Right lobe of liver (tissue), 4 donors: ENCODE measurements at regions not wholly inside any gene's neighbourhood (a gene's known extent, or its start where the extent isn't known, plus 50 kb on each side); places are given as distances from the start of the nearest gene placed in this dataset.

Source experiments
- CTCF ChIP-seq, 4 donors: fragments of 200-600 bp in 3 of 4; fragments of 450-650 bp in 1 of 4; IDR thresholded peaks; one replicate each; pipeline versions ENCODE4 v1.5.1 to v1.8.0; 2016 to 2022; ENCODE audit warnings: antibody characterized with exemption in 4 of 4, mild to moderate bottlenecking in 2 of 4
- POLR2A ChIP-seq: fragments of 450-650 bp; IDR thresholded peaks from one replicate; pipeline ENCODE4 v1.6.1; 2017; ENCODE audit warnings: antibody characterized with exemption, mild to moderate bottlenecking
- donor health status: DM: no; HTN: no; CAD: no.
- donor health status: DM: no; HTN: no; CAD: no.
- donor health status: DM: no; HTN: yes; CAD: no.

GRCh38 chr6:54618572-54618971 is 228.0 kb upstream of the FAM83B start:
- TF ChIP-seq CTCF (IDR thresholded peaks at IDR 0.05), result no peak
- TF ChIP-seq POLR2A, result no peak
